GM12892 (cell line): ENCODE measurements at regions not wholly inside any gene's neighbourhood (a gene's known extent, or its start where the extent isn't known, plus 50 kb on each side); places are given as distances from the start of the nearest gene placed in this dataset.

Experiments used
- POLR2A ChIP-seq: IDR thresholded peaks from 2 replicates; pipeline ENCODE4 v1.6.1; 2011; ENCODE audit warnings: low read depth, low read length, control low read depth
- POLR2AphosphoS5 ChIP-seq: IDR thresholded peaks from 2 replicates; pipeline ENCODE4 v1.6.1; 2011; ENCODE audit warnings: low read depth, low read length, control low read depth
- TAF1 ChIP-seq: IDR thresholded peaks from 2 replicates; pipeline ENCODE4 v1.6.1; 2011; ENCODE audit warnings: low read depth, mild to moderate bottlenecking, control low read depth, low read length, borderline replicate concordance

DNA sequence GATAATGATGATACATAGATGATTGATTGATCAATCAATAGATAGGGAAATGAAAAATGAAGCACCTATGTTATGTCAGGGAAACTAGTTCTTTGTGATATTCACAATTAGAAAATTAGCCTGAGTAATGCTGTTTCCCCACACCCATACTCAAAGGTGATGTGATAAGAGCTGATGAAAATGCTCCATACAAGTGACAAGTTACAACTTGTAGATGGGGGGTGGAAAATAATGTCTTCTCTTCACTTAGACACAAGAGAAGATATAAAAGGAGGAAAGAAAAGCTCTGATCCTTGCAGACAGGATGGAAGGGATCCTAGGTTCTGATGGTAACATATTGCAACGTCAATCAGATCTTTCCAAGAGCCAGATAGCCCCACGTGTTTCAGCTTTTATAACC, 365.9 kb downstream of the AKAIN1 start:
- TF ChIP-seq TAF1 = no peak
- TF ChIP-seq POLR2A = no peak
- TF ChIP-seq POLR2AphosphoS5 = no peak
